Fibroblast of villous mesenchyme (primary cell): ENCODE measurements at regions not wholly inside any gene's neighbourhood (a gene's known extent, or its start where the extent isn't known, plus 50 kb on each side); places are given as distances from the start of the nearest gene placed in this dataset.

Experiments
- DNase-seq: peaks from one replicate; pipeline ENCODE4 v3.0.0-alpha.2; 2010; ENCODE audit warnings: low read depth
- H3K4me3 ChIP-seq: 2 replicates; pipeline ENCODE4 v1.5.1; 2011; ENCODE audit warnings: low read depth, mild to moderate bottlenecking, low read length
- CTCF ChIP-seq: IDR thresholded peaks from 2 replicates; pipeline ENCODE4 v1.5.1; 2012; ENCODE audit warnings: low read depth, mild to moderate bottlenecking, low read length; ENCODE audit not compliant: insufficient read depth

GRCh38 chr2:103788389-103788788, 1026.6 kb downstream of the TMEM182 start:
- H3K4me3 ChIP-seq: no peak overlapping the region
- DNase-seq: no peak
- TF ChIP-seq CTCF: no peak

GRCh38 chr2:103788951-103789350, 1027.1 kb downstream of the TMEM182 start:
- no peak for TF ChIP-seq CTCF
- DNase-seq: no peak
- no peak overlapping the region for H3K4me3 ChIP-seq

GRCh38 chr2:103789381-103790095, 1027.7 kb downstream of the TMEM182 start:
- H3K4me3 ChIP-seq: no peak overlapping the region
- DNase-seq: no peak
- no peak for TF ChIP-seq CTCF

- DNase-seq: no peak
- no peak overlapping the region for H3K4me3 ChIP-seq
- TF ChIP-seq CTCF: no peak
Measured at GRCh38 chr2:103792042-103792441, 1030.2 kb downstream of the TMEM182 start.

GRCh38 chr2:103798291-103798690, 1036.5 kb downstream of the TMEM182 start:
- DNase-seq: no peak
- no peak overlapping the region for H3K4me3 ChIP-seq
- no peak for TF ChIP-seq CTCF

GRCh38 chr2:103804013-103804412, 1042.2 kb downstream of the TMEM182 start:
- no peak for DNase-seq
- no peak for TF ChIP-seq CTCF
- H3K4me3 ChIP-seq: no peak overlapping the region

GRCh38 chr2:103805746-103806145, 1043.9 kb downstream of the TMEM182 start:
- no peak for TF ChIP-seq CTCF
- no peak overlapping the region for H3K4me3 ChIP-seq
- no peak for DNase-seq
